Myocyte (in vitro differentiated cells): ENCODE measurements at regions not wholly inside any gene's neighbourhood (a gene's known extent, or its start where the extent isn't known, plus 50 kb on each side); places are given as distances from the start of the nearest gene placed in this dataset.

Experiments
- DNase-seq: peaks from one replicate; pipeline ENCODE4 v3.0.0-alpha.2; 2012; ENCODE audit warnings: low read depth

DNA sequence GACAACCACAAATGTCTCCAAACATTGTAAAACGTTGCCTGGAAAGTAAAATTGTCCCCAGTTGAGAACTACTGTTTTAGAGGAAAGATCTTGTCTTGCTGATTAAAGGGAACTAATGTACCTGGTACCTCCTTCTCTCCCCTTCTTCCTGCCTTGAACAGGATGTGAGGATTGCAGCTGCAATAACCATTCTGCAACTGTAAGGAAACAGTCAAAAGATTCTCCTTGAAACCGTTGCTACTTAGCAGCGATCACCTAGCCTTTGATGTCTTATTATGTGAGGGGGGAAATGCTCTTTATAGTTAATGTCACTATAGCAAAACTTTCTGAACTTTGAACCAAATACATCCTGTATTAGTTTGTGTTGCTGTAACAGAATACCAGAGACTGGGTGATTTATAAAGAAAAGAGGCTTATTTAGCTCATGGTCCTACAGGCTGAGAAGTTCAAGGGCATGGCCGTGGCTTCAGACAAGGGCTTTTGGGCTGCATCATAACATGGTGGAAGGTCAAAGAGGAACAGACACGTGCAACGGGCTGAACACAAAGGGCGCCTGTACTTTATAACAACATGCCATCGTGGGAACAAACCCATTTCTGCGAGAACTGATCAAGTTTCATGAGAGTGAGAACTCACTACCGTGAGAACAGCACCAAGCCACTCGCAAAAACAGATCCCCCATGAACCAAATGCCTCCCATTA lies 54.2 kb upstream of the PARD3 start:
- DNase-seq = no peak

- no peak for DNase-seq
These were observed 53.5 kb upstream of the PARD3 start for GRCh38 chr10:34868589-34868988.

DNA sequence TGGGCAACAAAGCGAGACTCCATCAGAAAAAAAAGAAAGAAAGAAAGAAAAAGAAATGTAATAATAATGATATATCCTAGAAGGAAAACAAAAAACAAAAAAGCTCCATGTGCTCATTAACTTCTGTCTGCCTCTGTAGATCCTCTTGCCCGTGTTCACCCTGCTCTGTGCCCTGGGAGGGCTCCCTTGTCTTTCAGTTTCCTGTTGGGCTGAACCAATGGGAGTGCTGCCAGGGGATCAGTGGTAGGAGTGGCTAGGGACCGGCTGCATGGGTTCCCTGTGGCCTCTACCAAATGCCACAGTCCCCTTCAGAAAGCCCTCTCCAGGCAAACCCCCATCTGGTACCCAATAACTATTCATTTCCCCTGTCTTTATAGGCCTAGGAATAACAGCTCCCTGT lies 51.8 kb upstream of the PARD3 start:
- DNase-seq = peak; percentile 20
